Keratinocyte (primary cell): ENCODE measurements at regions not wholly inside any gene's neighbourhood (a gene's known extent, or its start where the extent isn't known, plus 50 kb on each side); places are given as distances from the start of the nearest gene placed in this dataset.

Experiments used
- DNase-seq: peaks from one replicate; pipeline ENCODE4 v3.0.0-alpha.2; 2011; ENCODE audit warnings: low read depth, missing footprints, low spot score
- FAIRE-seq: peaks from 2 replicates; lab custom pipeline; 2011; peaks lifted over from hg19 to GRCh38; lab: Jason Lieb, UNC
- H2AFZ ChIP-seq: 2 replicates; pipeline ENCODE4 v1.6.0; 2012; ENCODE audit warnings: low read length, control low read depth, inconsistent platforms; ENCODE audit not compliant: control insufficient read depth
- H3K27ac ChIP-seq: 2 replicates; pipeline ENCODE4 v1.5.1; 2011; ENCODE audit warnings: low read length; ENCODE audit not compliant: control insufficient read depth, insufficient read depth
- H3K27me3 ChIP-seq: 3 replicates; pipeline ENCODE4 v1.6.0; 2011; ENCODE audit warnings: low read length; ENCODE audit not compliant: control insufficient read depth, insufficient read depth; ENCODE audit errors: extremely low read depth
- H3K36me3 ChIP-seq, 2 experiments: 2 replicates in 1 of 2; 3 replicates in 1 of 2; pipeline ENCODE4 v1.5.1; 2011; ENCODE audit warnings: low read length in 2 of 2, mild to moderate bottlenecking in 1 of 2; ENCODE audit not compliant: control insufficient read depth in 2 of 2, insufficient read depth in 2 of 2; ENCODE audit errors: extremely low read depth in 1 of 2
- H3K4me1 ChIP-seq: 3 replicates; pipeline ENCODE4 v1.5.1; 2011; ENCODE audit warnings: low read length; ENCODE audit not compliant: control insufficient read depth, insufficient read depth; ENCODE audit errors: extremely low read depth
- H3K4me2 ChIP-seq: 3 replicates; pipeline ENCODE4 v1.6.0; 2011; ENCODE audit warnings: low read depth, low read length; ENCODE audit not compliant: control insufficient read depth, insufficient read depth; ENCODE audit errors: extremely low read depth
- H3K4me3 ChIP-seq, 3 experiments: fragments of 200-600 bp in 1 of 3; sonication (generic) in 1 of 3; 2 replicates in 2 of 3; 3 replicates in 1 of 3; pipeline ENCODE4 v1.5.1; 2011 to 2016; ENCODE audit warnings: low read length in 3 of 3, mild to moderate bottlenecking in 3 of 3, control low read depth in 2 of 3, inconsistent platforms in 1 of 3, low read depth in 1 of 3, mixed read lengths in 1 of 3, mixed run types in 1 of 3, moderate library complexity in 1 of 3; ENCODE audit not compliant: control insufficient read depth in 2 of 3, insufficient read depth in 2 of 3; ENCODE audit errors: extremely low read depth in 1 of 3
- H3K79me2 ChIP-seq: 2 replicates; pipeline ENCODE4 v1.6.0; 2012; ENCODE audit warnings: low read length; ENCODE audit not compliant: control insufficient read depth, insufficient read depth
- H3K9ac ChIP-seq: 3 replicates; pipeline ENCODE4 v1.6.0; 2011; ENCODE audit warnings: low read length; ENCODE audit not compliant: control insufficient read depth, insufficient read depth; ENCODE audit errors: extremely low read depth
- H3K9me1 ChIP-seq: 3 replicates; pipeline ENCODE4 v1.6.0; 2011; ENCODE audit warnings: low read length; ENCODE audit not compliant: control insufficient read depth, insufficient read depth; ENCODE audit errors: extremely low read depth
- H3K9me3 ChIP-seq: 2 replicates; pipeline ENCODE4 v1.5.1; 2012; ENCODE audit warnings: low read depth, low read length; ENCODE audit not compliant: control insufficient read depth
- H4K20me1 ChIP-seq: 3 replicates; pipeline ENCODE4 v1.6.0; 2011; ENCODE audit warnings: low read length; ENCODE audit not compliant: control insufficient read depth, insufficient read depth; ENCODE audit errors: extremely low read depth
- EZH2 ChIP-seq: IDR thresholded peaks from one replicate; pipeline ENCODE4 v1.6.1; 2012; ENCODE audit warnings: inconsistent platforms, mild to moderate bottlenecking, low read length, moderate library complexity
- dilution Hi-C: fragments of 300-500 bp; cut with MboI; formaldehyde crosslinking; loops from one replicate; pipeline ENCODE4 v1.7.0; 2020; ENCODE audit warnings: low sequenced_read_pairs; ENCODE audit not compliant: extremely low pct_ligation_motif_present
- TF ChIP-seq, protein P1 (sequence below), 3 experiments: IDR thresholded peaks in 1 of 3; conservative IDR thresholded peaks in 1 of 3; optimal IDR thresholded peaks in 1 of 3; 2 replicates in 2 of 3; 3 replicates in 1 of 3; pipeline versions ENCODE3 to v1.5.1; 2011; ENCODE audit warnings: low read length in 3 of 3, mild to moderate bottlenecking in 3 of 3, moderate library complexity in 2 of 3, control low read depth in 1 of 3, inconsistent platforms in 1 of 3; ENCODE audit not compliant: insufficient read depth in 2 of 3; ENCODE audit errors: extremely low read depth in 1 of 3

DNA sequence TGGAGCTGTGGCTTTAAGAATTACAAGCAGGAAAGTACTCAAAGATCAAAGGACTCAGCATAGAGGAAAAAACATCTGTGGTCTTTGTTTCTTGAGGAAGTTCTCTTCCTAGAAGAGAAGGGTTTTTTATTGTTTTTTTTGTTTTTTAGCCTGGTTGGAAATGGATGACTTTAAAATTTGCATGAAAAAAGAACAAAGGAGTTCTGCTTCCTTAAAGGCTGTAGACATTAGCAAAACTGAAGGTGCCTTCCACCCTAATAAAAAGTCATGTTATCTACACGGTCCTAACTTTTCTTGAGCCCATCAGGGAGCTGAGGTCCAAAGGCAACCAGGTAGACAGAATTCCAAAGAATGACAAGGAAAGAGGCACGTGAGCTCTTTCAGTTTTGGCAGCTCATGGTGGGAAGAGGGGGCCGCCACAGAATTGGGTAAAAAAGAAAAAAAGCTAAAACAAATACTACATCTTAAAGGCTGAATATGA is 356.6 kb downstream of the SH2D4B start:
- TF ChIP-seq, protein P1, sequence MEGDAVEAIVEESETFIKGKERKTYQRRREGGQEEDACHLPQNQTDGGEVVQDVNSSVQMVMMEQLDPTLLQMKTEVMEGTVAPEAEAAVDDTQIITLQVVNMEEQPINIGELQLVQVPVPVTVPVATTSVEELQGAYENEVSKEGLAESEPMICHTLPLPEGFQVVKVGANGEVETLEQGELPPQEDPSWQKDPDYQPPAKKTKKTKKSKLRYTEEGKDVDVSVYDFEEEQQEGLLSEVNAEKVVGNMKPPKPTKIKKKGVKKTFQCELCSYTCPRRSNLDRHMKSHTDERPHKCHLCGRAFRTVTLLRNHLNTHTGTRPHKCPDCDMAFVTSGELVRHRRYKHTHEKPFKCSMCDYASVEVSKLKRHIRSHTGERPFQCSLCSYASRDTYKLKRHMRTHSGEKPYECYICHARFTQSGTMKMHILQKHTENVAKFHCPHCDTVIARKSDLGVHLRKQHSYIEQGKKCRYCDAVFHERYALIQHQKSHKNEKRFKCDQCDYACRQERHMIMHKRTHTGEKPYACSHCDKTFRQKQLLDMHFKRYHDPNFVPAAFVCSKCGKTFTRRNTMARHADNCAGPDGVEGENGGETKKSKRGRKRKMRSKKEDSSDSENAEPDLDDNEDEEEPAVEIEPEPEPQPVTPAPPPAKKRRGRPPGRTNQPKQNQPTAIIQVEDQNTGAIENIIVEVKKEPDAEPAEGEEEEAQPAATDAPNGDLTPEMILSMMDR (optimal IDR thresholded peaks at IDR 0.05 in 1 of 3, IDR thresholded peaks at IDR 0.05 in 1 of 3, conservative IDR thresholded peaks at IDR 0.05 in 1 of 3; ENCODE audit: extremely low read depth in 1 of 3, insufficient read depth in 2 of 3, low read length in 3 of 3) = no peak
- no peak for TF ChIP-seq EZH2
- dilution Hi-C loops = no loop called here
- Histone ChIP-seq H3K9me1 (no peaks in the 10 kb centered on the region), H3K36me3 (no peaks in the 10 kb centered on the region), H2AFZ (no peak overlapping the region), H3K4me2 (no peak overlapping the region), H3K9me3 (no peaks in the 10 kb centered on the region), H3K27ac (no peak overlapping the region), H4K20me1 (no peaks in the 10 kb centered on the region), H3K9ac (no peak overlapping the region), H3K27me3 (no peaks in the 10 kb centered on the region), H3K79me2 (no peaks in the 10 kb centered on the region), H3K4me1 (no peaks in the 10 kb centered on the region), H3K4me3 (no peak overlapping the region)
- no peak for DNase-seq
- FAIRE-seq = no peak

DNA sequence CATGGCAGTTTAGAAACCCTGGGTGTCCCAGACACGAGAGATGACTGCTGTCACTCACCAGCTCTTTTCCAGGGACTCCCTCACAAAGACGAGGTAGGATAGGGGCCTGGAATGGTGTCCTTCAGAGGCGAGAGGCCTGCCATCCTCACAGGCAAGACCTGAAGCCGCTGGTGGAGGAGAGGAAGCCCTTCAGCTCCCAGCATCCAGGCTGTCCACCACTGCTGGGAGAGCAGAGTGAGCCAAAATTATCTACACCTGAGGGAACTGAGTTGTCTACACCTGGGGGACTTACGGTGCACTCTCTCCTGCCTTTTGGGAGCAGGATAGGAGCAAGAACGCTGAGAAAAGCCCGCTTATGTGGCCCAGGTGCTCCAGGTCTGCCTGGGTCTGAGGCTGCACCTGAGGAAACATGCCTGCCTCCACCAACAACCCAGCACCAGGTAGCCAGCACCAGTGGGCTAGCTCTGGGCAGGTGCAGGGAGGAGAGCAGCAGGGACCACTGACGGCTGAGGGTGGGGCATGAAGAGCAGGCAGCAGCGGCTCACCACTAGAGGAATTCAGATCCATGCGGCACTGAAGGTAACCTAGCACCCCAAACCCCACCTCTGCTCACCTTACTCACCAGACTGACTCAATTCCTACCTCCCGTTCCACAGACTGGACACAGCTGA is 357.2 kb downstream of the SH2D4B start:
- FAIRE-seq = no peak
- Histone ChIP-seq H3K4me2 (no peak overlapping the region), H3K9ac (no peak overlapping the region), H3K9me3 (no peaks in the 10 kb centered on the region), H3K36me3 (no peaks in the 10 kb centered on the region), H4K20me1 (no peaks in the 10 kb centered on the region), H3K9me1 (no peaks in the 10 kb centered on the region), H3K4me3 (no peak overlapping the region), H3K27ac (no peak overlapping the region), H3K79me2 (no peaks in the 10 kb centered on the region), H3K27me3 (no peaks in the 10 kb centered on the region), H2AFZ (no peak overlapping the region), H3K4me1 (peaks cover 2% of the 10 kb centered on the region)
- DNase-seq = no peak
- dilution Hi-C loops = no loop called here
- TF ChIP-seq, protein P1 (optimal IDR thresholded peaks at IDR 0.05 in 1 of 3, IDR thresholded peaks at IDR 0.05 in 1 of 3, conservative IDR thresholded peaks at IDR 0.05 in 1 of 3; ENCODE audit: extremely low read depth in 1 of 3, insufficient read depth in 2 of 3, low read length in 3 of 3) = no peak
- no peak for TF ChIP-seq EZH2
